ENCODE measurements at regions not wholly inside any gene's neighbourhood (a gene's known extent, or its start where the extent isn't known, plus 50 kb on each side); places are given as distances from the start of the nearest gene placed in this dataset.

GRCh38 chrX:97876697-97877407, 993.1 kb downstream of the RPA4 start:
- TF ChIP-seq HDGF (IDR thresholded peaks at IDR 0.05; ENCODE audit: borderline replicate concordance) (no peak), FOXK2 (IDR thresholded peaks at IDR 0.05) (no peak), NFRKB (IDR thresholded peaks at IDR 0.05) (no peak), FOXM1 (IDR thresholded peaks at IDR 0.05; ENCODE audit: borderline replicate concordance) (no peak), SP1 (IDR thresholded peaks at IDR 0.05) (no peak), ZNF384 (IDR thresholded peaks at IDR 0.05) (no peak), BHLHE40 (IDR thresholded peaks at IDR 0.05; ENCODE audit: borderline replicate concordance) (no peak), FOXA1 (IDR thresholded peaks at IDR 0.05) (no peak), LEF1 (IDR thresholded peaks at IDR 0.05; ENCODE audit: borderline replicate concordance) (no peak), PKNOX1 (IDR thresholded peaks at IDR 0.05) (no peak), TARDBP (IDR thresholded peaks at IDR 0.05) (no peak), ARNT (IDR thresholded peaks at IDR 0.05) (no peak), L3MBTL2 (conservative IDR thresholded peaks at IDR 0.05) (no peak)
